Fibroblast of the conjunctiva (primary cell): ENCODE measurements at regions not wholly inside any gene's neighbourhood (a gene's known extent, or its start where the extent isn't known, plus 50 kb on each side); places are given as distances from the start of the nearest gene placed in this dataset.

Experiments
- DNase-seq: peaks from one replicate; pipeline ENCODE4 v3.0.0-alpha.2; 2010; ENCODE audit warnings: low read depth

DNA sequence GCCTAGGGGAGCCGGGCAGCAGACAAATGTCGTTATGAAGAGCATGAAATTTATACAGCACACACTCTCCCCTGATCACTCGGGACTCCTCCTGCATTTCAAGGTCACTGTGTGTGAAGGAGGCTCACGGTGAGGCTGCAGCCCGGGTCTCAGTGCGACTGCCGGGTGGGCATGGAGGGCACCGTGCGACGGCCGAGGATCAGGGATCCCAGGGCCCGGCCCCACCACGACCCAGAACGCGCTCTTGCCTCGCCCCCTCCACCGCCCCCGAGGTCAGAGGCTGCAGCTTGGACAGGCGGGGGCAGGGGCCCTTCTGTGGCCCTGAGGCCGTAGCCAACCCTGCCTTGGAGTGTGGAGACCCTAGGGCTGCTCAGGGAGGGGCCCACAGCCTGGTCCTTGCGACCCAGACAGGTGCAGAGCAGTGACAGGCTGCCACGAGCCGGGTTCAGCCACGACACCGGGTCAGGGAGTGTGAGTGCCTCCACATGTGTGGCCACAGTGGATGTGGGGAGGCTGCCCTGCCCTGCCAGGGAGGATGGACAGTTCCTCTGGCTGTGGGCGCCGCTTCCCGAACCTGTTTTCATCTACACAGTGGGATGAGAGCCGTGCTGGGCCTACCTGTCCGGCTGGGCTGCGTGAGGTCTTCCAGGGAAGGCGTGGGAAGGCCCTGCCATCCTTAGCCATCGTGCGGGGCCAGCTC, 89.3 kb upstream of the NKX1-1 start:
- no peak for DNase-seq

GRCh38 chr4:1494416-1495315, 88.4 kb upstream of the NKX1-1 start:
- no peak for DNase-seq

- no peak for DNase-seq
Observed at GRCh38 chr4:1493540-1494287, 87.5 kb upstream of the NKX1-1 start.

DNA sequence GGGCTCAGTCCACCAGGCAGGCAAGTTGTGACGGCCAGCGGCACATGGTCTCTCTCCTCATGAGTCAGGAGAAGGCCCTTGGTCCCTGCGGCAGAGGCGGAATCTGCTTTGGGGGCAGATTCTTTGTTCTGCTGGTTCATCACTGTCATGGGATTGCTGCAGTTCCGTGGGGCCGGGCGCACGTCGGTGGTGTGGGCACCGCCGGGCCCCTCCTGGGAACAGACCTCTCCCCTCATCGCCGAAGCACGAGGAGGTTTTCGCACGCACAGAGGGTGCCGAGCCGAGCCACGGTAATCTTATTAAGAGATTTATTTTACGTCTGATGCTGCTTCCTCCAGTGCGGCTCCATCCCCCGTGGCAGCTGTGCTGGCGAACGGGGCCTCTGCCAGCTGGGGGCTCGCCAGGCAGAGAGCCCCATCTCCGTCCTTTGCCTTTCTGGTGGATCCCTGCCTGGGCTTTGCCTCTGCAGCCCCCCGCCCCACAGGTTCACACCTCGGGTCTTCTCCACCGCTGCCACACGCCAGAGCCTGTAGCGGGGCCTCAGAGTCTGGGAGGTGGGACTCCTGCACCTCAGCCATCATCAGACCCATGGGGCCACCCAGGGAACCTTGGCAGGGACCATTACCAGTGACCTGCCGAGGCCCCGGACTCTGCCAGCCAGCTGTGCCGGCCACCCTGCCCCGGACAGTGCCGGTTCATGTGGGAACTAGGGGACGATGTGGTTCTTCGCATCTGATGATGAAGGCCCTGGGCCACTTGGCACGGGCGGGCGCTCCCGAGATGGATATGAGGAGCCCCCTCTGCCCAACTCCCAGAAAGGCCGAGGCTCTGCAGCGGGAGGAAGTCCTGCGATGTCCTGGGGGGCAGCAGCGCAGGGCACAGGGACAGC, 86.7 kb upstream of the NKX1-1 start:
- no peak for DNase-seq

DNA sequence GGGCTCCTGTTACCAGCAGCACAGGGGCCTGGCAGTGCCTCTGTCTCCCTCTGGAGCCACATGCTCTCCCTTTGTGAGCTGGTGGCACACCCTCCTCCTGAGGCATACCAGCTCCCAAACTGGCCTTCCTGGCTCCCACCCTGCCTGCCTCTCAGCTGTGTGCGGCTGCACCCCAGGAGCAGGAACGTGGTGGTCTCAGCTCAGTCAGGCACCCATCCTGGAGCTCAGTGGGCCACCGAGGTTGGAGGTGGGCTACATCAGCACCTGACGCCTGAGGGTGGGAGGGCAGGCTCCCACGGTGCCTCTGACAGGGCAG, 85.9 kb upstream of the NKX1-1 start:
- no peak for DNase-seq

DNA sequence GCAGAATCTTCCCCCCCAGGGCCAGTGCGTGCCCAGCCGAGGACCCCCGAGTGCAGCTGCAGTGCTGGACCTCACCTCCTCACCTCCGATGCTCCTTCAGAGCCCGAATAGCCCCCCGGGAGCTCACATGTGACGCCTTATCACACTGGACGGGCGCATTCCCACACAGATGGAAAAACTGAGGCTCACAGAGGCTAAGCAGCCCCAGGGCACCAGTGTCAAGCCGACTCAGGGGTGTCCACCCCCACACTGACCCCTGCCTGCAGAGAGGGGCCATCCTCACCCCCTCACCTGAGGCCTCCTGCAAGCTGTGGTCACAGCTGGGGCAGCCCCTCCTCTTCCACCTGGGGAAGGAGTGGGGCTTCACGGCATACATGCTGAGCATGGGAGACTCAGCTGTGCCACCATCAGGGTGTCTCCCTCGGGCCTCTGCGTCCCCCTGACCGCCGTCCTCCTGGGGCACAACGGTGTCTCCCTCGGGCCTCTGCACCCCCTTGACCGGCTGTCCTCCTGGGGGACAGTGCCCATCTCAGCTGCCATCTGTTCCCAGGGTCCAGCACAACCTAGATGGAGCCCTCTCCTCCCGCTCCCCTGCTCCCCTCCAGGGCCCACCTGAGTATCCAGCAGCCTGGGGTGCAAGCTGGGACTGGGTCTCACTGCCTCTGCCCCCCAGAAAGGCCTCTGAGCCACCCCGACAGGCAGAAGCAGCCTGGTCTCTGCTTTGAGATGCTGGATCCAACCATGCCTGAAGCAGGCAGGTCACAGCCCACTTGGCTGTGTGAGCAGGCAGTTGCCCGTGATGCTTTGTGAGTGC, 85.3 kb upstream of the NKX1-1 start:
- DNase-seq: no peak

DNA sequence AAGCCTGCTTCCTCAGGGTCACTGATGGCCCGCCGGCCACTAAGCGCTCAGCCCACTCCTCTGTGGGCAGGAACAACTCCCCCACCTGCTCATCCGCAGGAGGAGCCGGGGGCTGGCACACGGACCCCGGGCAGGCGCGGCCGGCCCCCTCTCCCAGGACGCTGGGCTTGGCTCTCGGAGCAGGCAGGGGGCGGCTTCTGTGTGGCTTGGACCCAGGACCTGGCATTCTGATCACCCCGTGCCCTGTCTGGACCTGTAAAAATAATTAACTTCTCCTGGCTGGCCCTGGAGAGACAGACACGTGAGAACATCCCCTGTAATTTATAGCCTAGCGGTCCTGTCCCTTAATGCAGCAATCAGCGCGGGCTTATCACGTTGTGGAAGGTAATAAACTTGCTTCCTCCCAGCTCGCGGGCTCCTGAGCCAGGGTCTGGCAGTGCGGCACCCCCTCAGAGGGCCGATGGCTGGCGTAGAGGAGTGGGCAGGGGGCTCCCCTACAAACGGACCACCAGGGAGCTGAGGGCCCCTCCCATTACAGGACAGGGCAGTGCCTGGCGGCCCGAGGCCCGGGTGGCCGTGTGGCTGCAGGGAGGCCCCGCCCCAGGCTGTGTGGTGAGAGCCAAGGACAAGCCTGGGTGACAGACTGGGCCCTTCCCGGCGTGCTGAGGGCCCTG, 84.5 kb upstream of the NKX1-1 start:
- DNase-seq: no peak

DNA sequence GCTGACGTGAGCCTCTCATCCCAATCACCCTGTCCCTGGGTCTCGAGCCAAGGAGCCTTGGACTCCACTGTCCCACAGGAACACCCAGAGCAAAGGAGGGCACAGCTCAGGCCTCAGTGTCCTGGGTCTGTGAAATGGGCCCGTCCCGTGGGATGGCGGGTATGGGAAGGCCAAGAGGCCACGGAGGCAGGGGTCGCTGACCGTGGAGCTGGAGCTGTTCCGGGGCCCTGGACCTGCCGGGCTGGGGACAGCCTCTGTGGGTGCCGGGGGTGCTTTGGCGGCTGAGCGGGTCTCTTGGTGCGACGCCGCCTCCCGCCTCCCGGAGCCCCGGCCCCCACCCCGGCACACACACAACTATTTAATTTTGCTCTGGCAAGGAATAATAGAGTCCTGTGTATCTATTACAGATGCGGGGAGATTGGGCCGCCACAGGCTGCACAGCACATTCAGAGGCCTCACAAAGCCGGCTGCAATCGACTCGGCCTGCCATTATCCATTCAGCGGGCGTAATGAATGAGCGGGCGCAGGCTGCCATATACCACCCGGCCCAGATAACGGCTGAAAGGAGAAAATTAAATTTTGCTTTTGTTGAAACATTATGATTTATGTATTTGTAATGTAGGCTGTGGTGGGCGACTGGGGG, 83.9 kb upstream of the NKX1-1 start:
- DNase-seq: no peak

GRCh38 chr4:1489639-1489995, 83.4 kb upstream of the NKX1-1 start:
- no peak for DNase-seq

- no peak for DNase-seq
Observed at GRCh38 chr4:1488831-1489638, 82.8 kb upstream of the NKX1-1 start.

DNA sequence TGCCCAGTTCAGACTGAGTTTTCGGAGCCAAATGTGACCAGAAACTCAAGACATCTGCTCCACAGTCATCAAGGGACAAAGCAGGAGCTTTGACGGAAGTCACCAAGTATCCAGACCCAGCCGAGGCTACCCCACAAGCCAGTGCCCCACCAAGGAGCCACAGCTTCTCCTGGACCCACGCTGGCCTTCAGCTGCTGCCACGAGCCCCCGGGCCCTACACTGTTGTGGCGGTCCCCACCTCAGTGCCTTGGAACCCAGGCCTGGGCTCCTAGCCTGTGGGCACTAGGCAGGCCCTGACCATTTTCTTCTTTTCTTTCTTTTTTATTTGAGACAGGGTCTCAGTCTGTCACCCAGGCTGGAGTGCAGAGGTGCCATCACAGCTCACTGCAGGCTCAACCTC, 82.1 kb upstream of the NKX1-1 start:
- DNase-seq: no peak

GRCh38 chr4:1487761-1488160, 81.5 kb upstream of the NKX1-1 start:
- DNase-seq: no peak

DNA sequence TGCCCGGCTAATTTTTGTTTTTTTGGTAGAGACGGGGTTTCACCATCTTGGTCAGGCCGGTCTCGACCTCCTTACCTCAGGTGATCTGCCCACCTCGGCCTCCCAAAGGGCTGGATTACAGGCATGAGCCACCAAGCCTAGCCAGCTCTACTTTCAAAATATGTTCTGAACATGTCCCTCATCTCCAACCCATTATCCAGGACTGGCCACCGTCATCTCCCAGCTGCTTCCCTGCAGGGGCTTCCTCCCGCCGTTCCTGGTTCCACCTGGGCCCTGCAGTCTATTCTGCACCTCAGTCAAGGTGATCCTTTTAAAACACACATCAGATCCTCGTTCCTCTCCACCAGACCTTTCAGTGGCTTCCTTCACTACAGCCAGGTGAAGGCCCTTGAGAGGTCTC, 80.9 kb upstream of the NKX1-1 start:
- no peak for DNase-seq

- DNase-seq: no peak
Observed at GRCh38 chr4:1485280-1485679, 79.0 kb upstream of the NKX1-1 start.

GRCh38 chr4:1480720-1481119, 74.5 kb upstream of the NKX1-1 start:
- no peak for DNase-seq

DNA sequence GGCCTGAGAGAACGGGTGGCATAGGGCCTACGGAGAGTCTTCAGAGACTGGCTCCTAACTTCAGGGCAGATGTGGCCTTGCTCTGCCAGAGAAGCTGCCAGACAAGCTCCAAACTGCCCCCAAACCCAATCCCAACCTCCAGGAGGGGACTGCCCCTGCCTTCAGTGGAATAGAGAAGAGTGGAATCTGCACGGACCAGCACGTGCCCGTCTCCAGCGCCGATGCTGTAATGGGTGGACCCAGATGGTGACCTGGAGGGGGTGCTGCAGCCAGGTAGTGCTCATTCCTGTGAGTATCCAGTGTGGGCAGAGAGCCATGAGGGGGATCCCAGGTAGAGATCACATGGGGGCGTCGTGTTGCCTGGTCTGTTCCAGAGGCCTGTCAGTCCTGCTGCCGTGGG, 73.2 kb upstream of the NKX1-1 start:
- no peak for DNase-seq

DNA sequence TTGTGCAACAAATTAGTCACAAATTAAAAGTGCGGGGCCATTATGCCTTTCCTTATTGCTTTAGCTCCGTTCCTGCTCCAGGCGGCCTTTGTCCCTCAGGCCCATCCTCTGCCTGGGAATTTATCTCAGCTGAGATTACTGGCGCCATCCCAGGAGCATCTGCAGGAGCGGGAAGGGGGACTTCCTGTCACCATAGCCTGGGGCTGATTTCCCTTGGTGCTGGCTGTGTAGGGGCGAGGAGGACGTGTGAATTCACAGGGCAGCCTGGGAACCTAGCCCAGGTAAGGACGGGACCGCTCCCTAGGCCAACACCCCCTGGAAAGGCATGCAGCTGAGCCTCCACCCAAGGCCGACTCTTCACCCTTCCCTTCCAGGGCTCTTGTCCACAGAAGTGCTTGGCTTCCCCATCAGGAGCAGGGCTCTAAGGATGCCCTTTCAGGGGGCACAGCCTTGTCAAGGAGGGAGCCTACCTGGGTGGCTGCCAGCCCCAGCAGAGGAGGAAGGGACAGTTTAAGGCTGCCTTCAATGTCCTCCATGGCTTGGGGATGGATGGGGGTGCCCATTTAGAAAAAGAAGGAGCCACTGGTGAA, 72.6 kb upstream of the NKX1-1 start:
- no peak for DNase-seq

GRCh38 chr4:1477045-1477840, 71.0 kb upstream of the NKX1-1 start:
- DNase-seq: no peak
